ENCODE measurements at regions not wholly inside any gene's neighbourhood (a gene's known extent, or its start where the extent isn't known, plus 50 kb on each side); places are given as distances from the start of the nearest gene placed in this dataset.
"Not testable (repeated sequence)": the region's sequence is repeated elsewhere in the genome, so short reads cannot be mapped to it uniquely, and the experiment has no call there.

GRCh38 chr14:87815121-87815520 is 177.9 kb downstream of the GALC start:
- no peak for DNase-seq (ENCODE audit: low spot score)

DNA sequence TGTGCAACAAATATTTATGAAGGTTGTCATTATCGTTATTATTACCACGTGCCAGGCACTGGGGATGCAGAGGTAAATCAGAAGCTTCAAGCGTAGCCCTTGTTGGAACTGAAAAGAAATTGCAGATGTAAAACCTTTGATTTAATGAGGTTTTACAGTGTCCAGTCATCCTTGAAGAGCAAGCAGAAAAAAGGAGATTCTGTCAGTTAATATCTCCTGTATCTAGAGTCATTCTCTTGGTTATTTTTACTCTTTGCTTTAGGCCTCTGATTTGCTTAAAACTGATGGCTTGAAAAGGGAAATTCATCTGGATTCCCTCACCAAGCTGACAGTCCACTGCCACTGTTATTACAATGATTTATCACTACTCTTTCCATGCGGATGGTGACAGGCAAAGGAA is 179.3 kb downstream of the GALC start:
- DNase-seq (ENCODE audit: low spot score), result no peak

DNA sequence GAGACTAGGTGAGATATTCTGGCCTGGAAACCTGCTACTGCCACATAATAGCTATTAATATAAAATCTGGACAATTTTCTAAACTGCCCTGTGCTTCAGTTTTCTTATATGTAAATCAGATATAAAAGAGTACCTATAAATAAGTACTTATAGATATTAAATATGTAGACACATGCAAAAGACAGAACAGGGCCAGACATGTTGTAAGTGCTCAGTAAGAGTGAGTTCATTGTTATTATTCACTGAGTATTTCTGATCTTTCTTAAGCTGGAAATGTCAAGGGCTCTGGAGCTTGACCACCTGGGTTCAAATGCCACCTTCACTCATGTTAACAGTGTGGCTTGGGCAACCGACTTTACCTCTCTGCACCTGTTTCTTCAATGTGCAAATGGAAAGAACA is 179.8 kb downstream of the GALC start:
- no peak for DNase-seq (ENCODE audit: low spot score)

GRCh38 chr14:87811246-87811645 is 181.7 kb downstream of the GALC start:
- no peak for DNase-seq (ENCODE audit: low spot score)

- no peak for DNase-seq (ENCODE audit: low spot score)
These were observed 182.3 kb downstream of the GALC start for GRCh38 chr14:87810711-87811110.

- DNase-seq (ENCODE audit: low spot score), result no peak
These were observed 183.7 kb downstream of the GALC start for GRCh38 chr14:87809261-87809660.

- no peak for DNase-seq (ENCODE audit: low spot score)
These were observed 187.7 kb downstream of the GALC start for GRCh38 chr14:87805315-87805723.

- no peak for DNase-seq (ENCODE audit: low spot score)
These were observed 192.8 kb downstream of the GALC start for GRCh38 chr14:87800216-87800615.

GRCh38 chr14:87799400-87799799 is 193.6 kb downstream of the GALC start:
- DNase-seq (ENCODE audit: low spot score), result no peak

DNA sequence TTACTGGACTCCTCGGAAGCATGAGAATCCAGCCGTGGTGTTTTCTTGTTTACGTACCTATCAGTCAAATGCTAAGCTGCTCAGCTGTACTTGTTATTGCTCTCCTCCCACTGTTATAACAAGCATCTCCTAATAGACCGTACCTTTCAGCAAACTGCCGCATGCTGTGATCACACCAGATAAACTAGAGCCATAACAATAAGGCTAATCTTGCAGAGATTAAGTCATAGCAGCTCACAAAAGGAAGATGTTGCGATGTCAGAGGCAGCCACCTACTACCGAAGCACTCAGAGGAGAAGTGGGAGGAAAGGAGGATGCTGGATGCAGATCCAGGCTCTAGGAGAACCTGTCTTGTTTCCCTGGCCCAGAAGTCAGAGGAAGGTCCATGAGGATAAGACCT is 196.0 kb downstream of the GALC start:
- DNase-seq (ENCODE audit: low spot score), result no peak

DNA sequence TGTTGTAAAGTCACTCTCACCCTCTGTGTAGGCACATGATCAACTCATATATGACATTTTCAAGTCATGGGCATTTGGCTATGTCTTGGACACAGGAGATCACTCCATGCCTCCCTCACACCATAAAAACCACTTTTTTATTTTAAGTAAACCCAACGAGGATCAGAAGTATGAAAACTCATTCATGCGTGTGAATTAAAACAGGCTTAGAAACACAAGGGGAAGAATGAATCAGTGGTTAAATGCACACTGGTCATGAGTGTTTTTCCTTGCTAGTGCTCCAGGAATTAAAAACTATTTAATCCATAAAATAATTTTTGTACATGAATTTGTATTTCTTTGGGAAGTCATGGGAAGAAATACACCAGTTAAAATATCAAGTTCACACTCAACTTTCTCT is 198.4 kb downstream of the GALC start:
- no peak for DNase-seq (ENCODE audit: low spot score)

- no peak for DNase-seq (ENCODE audit: low spot score)
These were observed 207.1 kb downstream of the GALC start for GRCh38 chr14:87785897-87786296.

DNA sequence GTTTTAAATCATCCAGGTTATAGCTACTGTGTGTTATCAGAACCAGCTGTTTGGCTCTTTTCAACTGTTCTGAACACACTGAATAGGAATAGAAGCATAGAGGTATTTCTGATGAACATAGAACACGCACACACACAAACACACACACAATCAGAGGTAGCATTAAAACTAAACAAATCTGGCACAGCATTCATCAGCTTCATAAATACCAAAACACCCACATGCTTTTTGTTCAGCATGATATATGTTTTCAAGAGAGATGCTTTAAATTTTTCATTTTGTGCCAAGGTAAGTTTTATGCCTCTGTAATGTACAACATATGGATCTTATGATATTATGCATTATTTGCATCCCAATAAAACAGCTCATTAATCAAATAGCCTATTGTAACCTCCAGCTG is 208.6 kb downstream of the GALC start:
- DNase-seq (ENCODE audit: low spot score), result no peak

DNA sequence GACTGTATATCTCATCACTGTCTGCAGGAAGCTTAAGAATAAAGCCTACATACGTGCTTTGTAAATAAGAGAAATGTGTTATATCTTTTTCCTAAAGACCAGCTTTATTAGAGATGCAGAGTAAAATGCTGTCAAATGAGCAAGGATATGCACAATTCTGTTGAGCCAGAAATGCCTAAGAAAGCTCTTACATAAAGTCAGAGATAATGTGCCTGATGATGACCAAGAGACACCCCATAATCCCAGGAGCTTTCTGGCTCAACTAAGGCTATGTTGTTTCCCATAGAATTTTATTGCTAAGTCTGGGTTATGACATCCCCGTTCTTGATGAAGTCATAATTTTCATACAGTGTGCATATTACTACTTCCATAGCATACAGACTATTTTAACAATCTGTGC is 209.9 kb downstream of the GALC start:
- no peak for DNase-seq (ENCODE audit: low spot score)

DNA sequence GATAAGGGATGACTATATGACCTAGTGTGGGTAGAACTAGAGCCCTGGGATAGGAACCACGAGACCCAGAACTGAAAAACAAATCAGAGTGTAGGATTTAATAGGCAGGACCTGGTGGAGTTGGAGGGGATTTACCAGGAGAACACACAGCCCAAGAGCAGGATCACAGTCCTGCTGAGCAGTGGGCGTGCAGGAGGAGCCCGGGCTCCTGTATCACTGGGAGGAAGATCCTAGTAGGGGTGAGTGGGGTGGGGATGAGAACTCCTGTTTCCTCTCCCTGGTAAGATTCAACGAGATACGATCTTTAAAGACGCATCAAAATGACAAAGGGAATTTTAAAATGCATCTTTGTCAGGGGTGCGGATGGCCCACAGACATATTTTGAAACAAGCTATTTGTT is 220.1 kb downstream of the GALC start:
- DNase-seq (ENCODE audit: low spot score), result no peak

DNA sequence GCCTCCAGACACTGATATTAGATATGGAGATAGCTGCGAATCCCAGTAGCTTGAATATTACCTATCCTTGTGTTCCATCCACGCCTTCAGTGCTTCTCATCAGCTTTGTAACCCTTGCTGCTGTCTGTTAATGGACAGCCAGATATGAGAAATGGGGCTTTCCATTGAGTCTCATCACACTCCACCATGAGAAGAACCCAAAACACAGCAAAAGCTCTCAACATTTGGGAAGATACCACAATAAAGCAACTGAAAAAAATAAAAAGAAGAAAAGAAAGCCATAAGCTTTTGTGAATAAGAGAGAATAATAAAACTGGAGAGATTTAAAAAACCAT is 225.4 kb downstream of the GALC start:
- DNase-seq (ENCODE audit: low spot score), result no peak

- DNase-seq (ENCODE audit: low spot score), result no peak
These were observed 234.1 kb downstream of the GALC start for GRCh38 chr14:87758876-87759275.

DNA sequence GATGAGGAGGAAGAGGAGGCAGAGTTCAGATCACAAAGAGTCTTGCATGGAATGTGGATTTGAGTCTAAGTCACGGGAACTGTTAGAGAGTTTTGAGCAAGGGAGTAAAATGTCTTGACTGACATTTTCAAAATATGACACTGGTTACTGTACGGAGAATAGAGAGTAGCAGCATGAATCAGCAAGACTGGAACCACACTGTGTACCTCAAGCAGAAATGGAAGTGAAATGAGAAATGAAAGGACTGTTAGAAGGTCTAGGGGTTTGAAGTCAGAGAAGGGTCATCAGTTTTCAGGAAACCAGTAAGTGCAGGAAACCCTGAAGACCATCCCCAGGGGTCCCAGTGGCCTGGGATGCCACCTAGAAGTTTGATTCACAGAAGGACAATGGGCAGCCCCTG is 236.3 kb downstream of the GALC start:
- no peak for DNase-seq (ENCODE audit: low spot score)

DNA sequence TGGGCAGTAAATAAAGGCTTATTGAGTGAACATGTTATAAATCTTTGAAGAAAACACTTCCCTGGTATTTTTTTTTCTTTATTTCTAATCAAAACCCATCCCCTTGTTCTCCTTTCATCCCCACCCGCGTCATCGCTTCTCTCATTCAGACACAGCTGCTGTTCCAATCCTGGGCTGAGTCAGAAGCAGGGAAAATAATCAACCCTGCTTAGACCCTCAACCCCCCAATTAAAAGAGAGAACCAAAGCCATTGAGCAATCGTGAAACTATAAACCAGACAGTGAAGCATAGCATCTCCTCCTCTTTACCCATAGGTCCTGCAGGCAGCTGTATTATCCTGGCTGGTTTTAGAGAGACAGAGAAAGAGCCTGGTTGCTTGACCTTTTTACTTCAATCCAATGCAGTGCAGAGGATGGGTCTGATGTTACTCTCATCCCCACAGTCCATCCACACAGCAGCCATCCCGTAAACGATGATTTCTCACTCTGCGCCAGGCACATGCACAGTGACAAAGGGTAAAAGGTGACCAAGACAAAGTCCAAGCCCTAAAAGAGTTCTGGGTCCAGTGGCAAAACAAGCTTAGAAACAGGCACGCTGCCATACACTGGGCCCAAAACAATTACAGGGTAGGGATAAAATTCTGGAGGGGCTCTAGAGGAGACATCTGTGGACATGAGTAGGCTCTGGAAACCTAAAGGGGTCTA is 238.3 kb downstream of the GALC start:
- DNase-seq (ENCODE audit: low spot score), result no peak

DNA sequence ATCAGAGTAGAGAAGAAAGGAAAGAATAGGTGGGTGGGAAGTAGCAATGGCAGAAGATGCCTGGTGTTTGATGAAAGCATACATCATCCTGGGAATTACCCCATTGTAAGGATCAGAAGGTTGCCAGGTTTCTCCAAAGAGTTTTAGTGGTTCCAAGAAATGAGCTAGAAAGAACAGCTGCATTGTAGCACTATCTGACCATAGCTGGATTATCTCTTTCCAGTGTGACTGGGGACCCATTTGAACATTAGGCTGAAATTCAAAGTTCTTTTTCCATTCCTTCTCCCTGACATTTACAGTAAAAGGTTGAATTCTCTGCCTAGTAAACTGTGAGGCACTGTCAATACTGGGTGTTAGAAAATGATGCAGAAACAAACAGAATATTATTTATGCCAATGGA is 244.4 kb downstream of the GALC start:
- no peak for DNase-seq (ENCODE audit: low spot score)

DNA sequence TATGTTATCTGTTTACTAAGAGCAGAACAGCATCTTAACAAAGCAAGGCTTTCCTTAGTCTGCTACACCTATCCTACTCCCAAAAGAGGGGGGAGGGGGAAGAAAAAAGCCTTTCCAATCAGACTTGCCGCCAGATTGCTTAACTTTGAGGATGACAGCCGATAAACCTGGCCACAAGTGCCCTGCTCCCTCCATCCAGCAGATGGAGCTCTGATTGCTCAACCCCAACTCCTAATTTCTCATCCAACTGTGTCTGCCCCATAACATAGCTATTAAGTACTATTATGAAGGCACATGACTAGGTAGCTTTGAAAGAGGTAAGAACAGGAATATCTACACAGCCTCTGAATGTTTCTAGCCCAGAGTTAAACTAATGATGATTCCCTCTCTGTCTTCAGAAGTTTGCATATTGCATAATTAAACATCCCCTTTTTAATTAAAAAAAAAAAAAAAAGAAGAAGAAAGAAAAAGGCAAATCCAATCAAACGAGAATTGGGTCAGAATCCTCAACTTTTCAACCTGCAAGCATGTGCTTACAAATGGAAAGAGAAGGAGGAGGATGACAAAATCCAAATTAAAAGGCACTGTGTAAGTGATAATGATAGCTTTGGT is 247.4 kb downstream of the GALC start:
- no peak for DNase-seq (ENCODE audit: low spot score)

- not testable (repeated sequence) for DNase-seq (ENCODE audit: low spot score)
These were observed 258.2 kb downstream of the GALC start for GRCh38 chr14:87734577-87735360.

- DNase-seq (ENCODE audit: low spot score), result not testable (repeated sequence)
These were observed 259.9 kb downstream of the GALC start for GRCh38 chr14:87733115-87733514.
